GM12878 (cell line): ENCODE measurements at regions not wholly inside any gene's neighbourhood (a gene's known extent, or its start where the extent isn't known, plus 50 kb on each side); places are given as distances from the start of the nearest gene placed in this dataset.

Experiments
- ATAC-seq: fragments of 200-7000 bp; cut with Tn5 transposase; 3 replicates; pipeline ENCODE4 v1.9.1; 2020; ENCODE audit warnings: mild to moderate bottlenecking, moderate library complexity
- BruUV-seq: library from RNA; stranded (reverse); fragments of 400-500 nt; replicated peaks from 2 replicates; lab custom pipeline; 2021; lab: Mats Ljungman, UMichigan
- CTCF ChIA-PET: fragments of 300-600 bp; sonication (Branson Sonifier 250); formaldehyde crosslinking; extraction: SDS; loops from one replicate; lab custom pipeline; 2021; ENCODE audit warnings: inconsistent platforms; lab: Yijun Ruan, JAX
- POLR2A ChIA-PET: fragments of 350-600 bp; formaldehyde crosslinking; extraction: SDS; loops from one replicate; lab custom pipeline; 2021; ENCODE audit warnings: inconsistent platforms; lab: Charles Lee
- RAD21 ChIA-PET: fragments of 300-600 bp; sonication (Branson Sonifier 250); formaldehyde crosslinking; loops from one replicate; lab custom pipeline; 2023; ENCODE audit warnings: antibody characterized with exemption; ENCODE audit not compliant: unreplicated experiment; lab: Charles Lee
- SMC1A ChIA-PET: fragments of 300-600 bp; sonication (Branson Sonifier 250); formaldehyde crosslinking; loops from one replicate; lab custom pipeline; 2023; ENCODE audit not compliant: unreplicated experiment, uncharacterized antibody; lab: Charles Lee
- DNase-seq: peaks from one replicate; pipeline ENCODE4 v3.0.0-alpha.2; 2011; ENCODE audit warnings: low read depth, low spot score
- FAIRE-seq: peaks from 3 replicates; lab custom pipeline; 2011; peaks lifted over from hg19 to GRCh38; lab: Jason Lieb, UNC
- H2AFZ ChIP-seq: 2 replicates; pipeline ENCODE4 v1.6.0; 2011; ENCODE audit warnings: low read depth, low read length, control low read depth; ENCODE audit not compliant: control insufficient read depth
- H3K27ac ChIP-seq: 2 replicates; pipeline ENCODE4 v1.5.1; 2011; ENCODE audit warnings: control low read depth; ENCODE audit not compliant: control insufficient read depth, insufficient read depth
- H3K27me3 ChIP-seq, 2 experiments: replicated peaks in 1 of 2; 2 replicates each; pipeline versions ENCODE4 v1.6.0 to v1.6.1; 2011; ENCODE audit warnings: low read length in 1 of 2; ENCODE audit not compliant: control insufficient read depth in 2 of 2, insufficient read depth in 2 of 2
- H3K36me3 ChIP-seq, 2 experiments: 2 replicates each; pipeline ENCODE4 v1.5.1; 2011; ENCODE audit warnings: low read length in 1 of 2; ENCODE audit not compliant: control insufficient read depth in 2 of 2, insufficient read depth in 2 of 2
- H3K4me1 ChIP-seq: 2 replicates; pipeline ENCODE4 v1.6.1; 2011; ENCODE audit warnings: mild to moderate bottlenecking, low read length, moderate library complexity, mixed read lengths; ENCODE audit not compliant: control insufficient read depth, insufficient read depth
- H3K4me2 ChIP-seq: 2 replicates; pipeline ENCODE4 v1.6.0; 2011; ENCODE audit warnings: control low read depth; ENCODE audit not compliant: control insufficient read depth, insufficient read depth
- H3K4me3 ChIP-seq: fragments of 200-600 bp; sonication (generic); 2 replicates; pipeline ENCODE4 v1.5.1; 2016
- H3K79me2 ChIP-seq: 2 replicates; pipeline ENCODE4 v1.6.0; 2011; ENCODE audit warnings: low read length; ENCODE audit not compliant: control insufficient read depth, insufficient read depth
- H3K9ac ChIP-seq: 2 replicates; pipeline ENCODE4 v1.8.0; 2011; ENCODE audit warnings: low read length, control low read depth, mixed read lengths; ENCODE audit not compliant: control insufficient read depth, insufficient read depth
- H3K9me3 ChIP-seq: replicated peaks from 3 replicates; pipeline ENCODE4 v1.5.1; 2011; ENCODE audit warnings: mild to moderate bottlenecking, low read length; ENCODE audit not compliant: control insufficient read depth, insufficient read depth
- H4K20me1 ChIP-seq: 2 replicates; pipeline ENCODE4 v1.6.0; 2011; ENCODE audit not compliant: control insufficient read depth, insufficient read depth
- CREB1 ChIP-seq: IDR thresholded peaks from 2 replicates; pipeline ENCODE4 v1.6.1; 2012; ENCODE audit warnings: low read depth, mild to moderate bottlenecking, inconsistent platforms
- E4F1 ChIP-seq: fragments of 450-650 bp; IDR thresholded peaks from 2 replicates; pipeline ENCODE4 v1.6.1; 2018; ENCODE audit warnings: borderline replicate concordance, mild to moderate bottlenecking; ENCODE audit not compliant: partially characterized antibody
- ETV6 ChIP-seq, 2 experiments: fragments of 450-650 bp in 1 of 2; IDR thresholded peaks in 1 of 2; conservative IDR thresholded peaks in 1 of 2; 2 replicates each; pipeline ENCODE4 v1.6.1; 2014; ENCODE audit warnings: antibody characterized with exemption in 1 of 2, borderline replicate concordance in 1 of 2, low read depth in 1 of 2, mild to moderate bottlenecking in 1 of 2, moderate library complexity in 1 of 2
- FOS ChIP-seq: IDR thresholded peaks from 3 replicates; pipeline ENCODE4 v1.6.1; 2011; ENCODE audit warnings: borderline replicate concordance; ENCODE audit not compliant: insufficient read length; ENCODE audit errors: extremely low read depth
- KLF5 ChIP-seq: fragments of 450-650 bp; IDR thresholded peaks from 2 replicates; pipeline ENCODE4 v1.6.1; 2014; ENCODE audit warnings: mild to moderate bottlenecking; ENCODE audit not compliant: partially characterized antibody
- MXI1 ChIP-seq: fragments of 150-350 bp; IDR thresholded peaks from 2 replicates; pipeline ENCODE4 v1.6.1; 2011; ENCODE audit warnings: low read depth, mild to moderate bottlenecking, inconsistent platforms, low read length, improper control_type of control experiment
- PRDM15 ChIP-seq: fragments of 450-650 bp; formaldehyde crosslinking; IDR thresholded peaks from 2 replicates; pipeline ENCODE4 v1.4.0; 2020; ENCODE audit warnings: mild to moderate bottlenecking, moderate library complexity
- RUNX3 ChIP-seq: IDR thresholded peaks from 2 replicates; pipeline ENCODE4 v1.6.1; 2012; ENCODE audit warnings: low read length, inconsistent platforms
- SMAD1 ChIP-seq: fragments of 450-650 bp; IDR thresholded peaks from 2 replicates; pipeline ENCODE4 v1.6.1; 2018; ENCODE audit warnings: mild to moderate bottlenecking, low read depth; ENCODE audit not compliant: partially characterized antibody
- SREBF1 ChIP-seq: IDR thresholded peaks from 2 replicates; pipeline ENCODE4 v1.6.1; 2012; ENCODE audit warnings: mild to moderate bottlenecking, low read length
- ZNF384 ChIP-seq: IDR thresholded peaks from 2 replicates; pipeline ENCODE4 v1.6.1; 2012; ENCODE audit warnings: low read depth, mild to moderate bottlenecking, low read length, improper control_type of control experiment, borderline replicate concordance
- ZZZ3 ChIP-seq: IDR thresholded peaks from 2 replicates; pipeline ENCODE4 v1.6.1; 2011; ENCODE audit warnings: low read depth; ENCODE audit not compliant: control insufficient read depth, insufficient read length
- WGBS: methylation state at CpG from one replicate; pipeline ENCODE4 v1.1.6; 2016; ENCODE audit warnings: low lambda C conversion rate; ENCODE audit not compliant: insufficient replicate concordance, insufficient coverage; ENCODE audit errors: missing lambda C conversion rate; 5-methylcytosine and 5-hydroxymethylcytosine counted together
- in situ Hi-C: fragments of 300-500 bp; cut with MboI; formaldehyde crosslinking; loops from 9 replicates; pipeline ENCODE4 v1.14.3; 2018; ENCODE audit warnings: mixed read lengths
- intact Hi-C: fragments of 100-400 bp; cut with micrococcal nuclease; formaldehyde crosslinking; loops from one replicate; pipeline ENCODE4 v1.14.2; 2022; ENCODE audit not compliant: unreplicated experiment
- TF ChIP-seq, protein P1 (sequence below): fragments of 450-650 bp; IDR thresholded peaks from 2 replicates; pipeline ENCODE4 v1.6.1; 2017; ENCODE audit warnings: mild to moderate bottlenecking

DNA sequence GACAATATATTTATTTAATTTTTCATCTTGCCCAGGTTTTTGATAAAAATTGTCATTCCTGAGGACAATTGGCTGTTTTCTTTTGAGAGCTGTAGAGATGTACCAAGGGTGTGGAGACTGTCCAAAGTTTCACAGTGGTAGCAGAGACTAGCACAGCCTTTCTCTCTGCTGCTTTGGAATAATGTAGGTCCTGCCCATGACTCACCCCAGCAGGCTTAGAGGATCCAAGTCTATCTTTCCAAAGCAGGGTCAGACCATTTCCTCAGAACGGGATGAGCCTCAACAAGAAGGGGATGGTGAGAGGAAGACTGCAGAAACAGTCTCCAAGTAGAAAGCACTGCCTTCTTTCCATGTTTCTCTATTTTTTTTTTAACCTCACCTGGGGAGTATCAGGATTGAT lies 131.5 kb upstream of the RPL34 start:
- no TSS peak for BruUV-seq
- Histone ChIP-seq H3K4me3 (no peak overlapping the region), H3K79me2 (no peaks in the 10 kb centered on the region), H4K20me1 (no peaks in the 10 kb centered on the region), H3K4me1 (no peaks in the 10 kb centered on the region), H2AFZ (no peak overlapping the region), H3K4me2 (no peak overlapping the region), H3K9me3 (no peaks in the 10 kb centered on the region; the same call in 1 of the 3 replicates), H3K36me3 (no peaks in the 10 kb centered on the region), H3K9ac (no peak overlapping the region), H3K27me3 (no peaks in the 10 kb centered on the region), H3K27ac (no peak overlapping the region)
- ChIA-PET CTCF (no interaction called here), SMC1A (no interaction called here), RAD21 (no interaction called here), POLR2A (no interaction called here)
- FAIRE-seq = no peak
- 0% methylated on average over 1 of the region's 1 CpG for WGBS
- TF ChIP-seq, protein P1, sequence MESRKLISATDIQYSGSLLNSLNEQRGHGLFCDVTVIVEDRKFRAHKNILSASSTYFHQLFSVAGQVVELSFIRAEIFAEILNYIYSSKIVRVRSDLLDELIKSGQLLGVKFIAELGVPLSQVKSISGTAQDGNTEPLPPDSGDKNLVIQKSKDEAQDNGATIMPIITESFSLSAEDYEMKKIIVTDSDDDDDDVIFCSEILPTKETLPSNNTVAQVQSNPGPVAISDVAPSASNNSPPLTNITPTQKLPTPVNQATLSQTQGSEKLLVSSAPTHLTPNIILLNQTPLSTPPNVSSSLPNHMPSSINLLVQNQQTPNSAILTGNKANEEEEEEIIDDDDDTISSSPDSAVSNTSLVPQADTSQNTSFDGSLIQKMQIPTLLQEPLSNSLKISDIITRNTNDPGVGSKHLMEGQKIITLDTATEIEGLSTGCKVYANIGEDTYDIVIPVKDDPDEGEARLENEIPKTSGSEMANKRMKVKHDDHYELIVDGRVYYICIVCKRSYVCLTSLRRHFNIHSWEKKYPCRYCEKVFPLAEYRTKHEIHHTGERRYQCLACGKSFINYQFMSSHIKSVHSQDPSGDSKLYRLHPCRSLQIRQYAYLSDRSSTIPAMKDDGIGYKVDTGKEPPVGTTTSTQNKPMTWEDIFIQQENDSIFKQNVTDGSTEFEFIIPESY = no peak
- TF ChIP-seq ZZZ3 (no peak), PRDM15 (CRISPR knock-in tag) (no peak), ZNF384 (no peak), SMAD1 (no peak), SREBF1 (no peak), MXI1 (no peak), FOS (no peak), E4F1 (no peak), ETV6 (conservative IDR thresholded peaks at IDR 0.05 in 1 of 2, IDR thresholded peaks at IDR 0.05 in 1 of 2; ENCODE audit: borderline replicate concordance in 1 of 2, low read depth in 1 of 2) (no peak), KLF5 (no peak), RUNX3 (no peak), CREB1 (no peak)
- intact Hi-C loops = no loop called here
- ATAC-seq = no peak
- in situ Hi-C loops = no loop called here
- no peak for DNase-seq
